Stimulated activated CD8-positive, alpha-beta memory T cell treated with anti-CD3 and anti-CD28 coated beads, Interleukin-4, amount 100 ng/mL, for 48 hours (primary cell): ENCODE measurements at regions not wholly inside any gene's neighbourhood (a gene's known extent, or its start where the extent isn't known, plus 50 kb on each side); places are given as distances from the start of the nearest gene placed in this dataset.

Source experiments
- DNase-seq: peaks from one replicate; pipeline ENCODE4 v3.0.0-alpha.2; 2020

- no peak for DNase-seq
These were observed 609.5 kb downstream of the EPHA4 start for GRCh38 chr2:220962556-220962955.

GRCh38 chr2:220963076-220963475 lies 609.0 kb downstream of the EPHA4 start:
- DNase-seq: no peak

GRCh38 chr2:220963930-220964329 lies 608.2 kb downstream of the EPHA4 start:
- no peak for DNase-seq

GRCh38 chr2:220966636-220967035 lies 605.5 kb downstream of the EPHA4 start:
- no peak for DNase-seq

- no peak for DNase-seq
These were observed 602.8 kb downstream of the EPHA4 start for GRCh38 chr2:220969348-220969747.

- no peak for DNase-seq
These were observed 591.0 kb downstream of the EPHA4 start for GRCh38 chr2:220980966-220981675.

GRCh38 chr2:220981926-220982325 lies 590.2 kb downstream of the EPHA4 start:
- no peak for DNase-seq

- no peak for DNase-seq
These were observed 586.5 kb downstream of the EPHA4 start for GRCh38 chr2:220985561-220985960.

GRCh38 chr2:220987839-220988238 lies 584.3 kb downstream of the EPHA4 start:
- DNase-seq: no peak

GRCh38 chr2:220991972-220992371 lies 580.1 kb downstream of the EPHA4 start:
- DNase-seq: no peak

- no peak for DNase-seq
These were observed 577.3 kb downstream of the EPHA4 start for GRCh38 chr2:220994846-220995245.

- DNase-seq: no peak
These were observed 576.5 kb downstream of the EPHA4 start for GRCh38 chr2:220995581-220995980.

GRCh38 chr2:220998156-220998555 lies 573.9 kb downstream of the EPHA4 start:
- no peak for DNase-seq

GRCh38 chr2:220999356-220999755 lies 572.7 kb downstream of the EPHA4 start:
- no peak for DNase-seq

- no peak for DNase-seq
These were observed 570.7 kb downstream of the EPHA4 start for GRCh38 chr2:221001381-221001801.

- no peak for DNase-seq
These were observed 569.9 kb downstream of the EPHA4 start for GRCh38 chr2:221002101-221002685.

GRCh38 chr2:221005338-221005737 lies 566.8 kb downstream of the EPHA4 start:
- no peak for DNase-seq

GRCh38 chr2:221006084-221006483 lies 566.0 kb downstream of the EPHA4 start:
- DNase-seq: no peak

- DNase-seq: no peak
These were observed 555.6 kb downstream of the EPHA4 start for GRCh38 chr2:221016551-221016950.

- no peak for DNase-seq
These were observed 553.8 kb downstream of the EPHA4 start for GRCh38 chr2:221018262-221018661.

GRCh38 chr2:221019668-221020067 lies 552.4 kb downstream of the EPHA4 start:
- no peak for DNase-seq

- no peak for DNase-seq
These were observed 549.5 kb downstream of the EPHA4 start for GRCh38 chr2:221022554-221022953.

GRCh38 chr2:221025398-221025797 lies 546.7 kb downstream of the EPHA4 start:
- DNase-seq: no peak

- no peak for DNase-seq
These were observed 537.9 kb downstream of the EPHA4 start for GRCh38 chr2:221034026-221034701.
